ENCODE measurements at regions not wholly inside any gene's neighbourhood (a gene's known extent, or its start where the extent isn't known, plus 50 kb on each side); places are given as distances from the start of the nearest gene placed in this dataset.

DNA sequence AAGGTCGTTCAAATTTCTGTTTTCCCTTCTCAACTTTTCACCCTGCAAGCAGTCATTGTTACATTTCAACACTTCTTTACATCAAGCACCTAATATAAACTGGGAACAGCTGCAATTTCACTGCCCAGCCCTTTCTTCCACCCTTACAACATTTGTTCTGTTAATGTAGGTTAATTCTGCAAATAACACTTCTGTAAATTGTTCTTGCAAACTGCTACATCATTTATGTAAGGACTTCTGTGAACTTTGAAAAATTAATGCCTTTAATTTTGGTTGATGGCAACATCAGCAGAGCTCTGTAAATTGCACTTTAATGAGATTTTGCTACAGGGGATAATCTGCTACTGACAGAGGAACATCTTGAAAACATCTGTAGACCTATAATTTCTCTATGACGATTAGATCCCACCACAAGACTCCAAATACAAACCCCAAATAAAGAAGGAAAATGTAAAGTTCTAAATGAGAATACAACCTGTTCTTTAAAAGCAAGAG is 93.5 kb downstream of the ZIC4 start:
- Mint-ChIP-seq H3K27me3 (ENCODE audit: low read depth) (no peaks in the 10 kb centered on the region), H3K36me3 (ENCODE audit: low read depth) (no peaks in the 10 kb centered on the region), H3K4me3 (peak overlapping the region in 1 of 3 experiments; percentile 21), H3K4me1 (peaks cover 10% of the 10 kb centered on the region), H3K27ac (peak overlapping the region in 1 of 3 experiments; percentile 75), H3K9me3 (no peaks in the 10 kb centered on the region)
- TF ChIP-seq, protein P1, sequence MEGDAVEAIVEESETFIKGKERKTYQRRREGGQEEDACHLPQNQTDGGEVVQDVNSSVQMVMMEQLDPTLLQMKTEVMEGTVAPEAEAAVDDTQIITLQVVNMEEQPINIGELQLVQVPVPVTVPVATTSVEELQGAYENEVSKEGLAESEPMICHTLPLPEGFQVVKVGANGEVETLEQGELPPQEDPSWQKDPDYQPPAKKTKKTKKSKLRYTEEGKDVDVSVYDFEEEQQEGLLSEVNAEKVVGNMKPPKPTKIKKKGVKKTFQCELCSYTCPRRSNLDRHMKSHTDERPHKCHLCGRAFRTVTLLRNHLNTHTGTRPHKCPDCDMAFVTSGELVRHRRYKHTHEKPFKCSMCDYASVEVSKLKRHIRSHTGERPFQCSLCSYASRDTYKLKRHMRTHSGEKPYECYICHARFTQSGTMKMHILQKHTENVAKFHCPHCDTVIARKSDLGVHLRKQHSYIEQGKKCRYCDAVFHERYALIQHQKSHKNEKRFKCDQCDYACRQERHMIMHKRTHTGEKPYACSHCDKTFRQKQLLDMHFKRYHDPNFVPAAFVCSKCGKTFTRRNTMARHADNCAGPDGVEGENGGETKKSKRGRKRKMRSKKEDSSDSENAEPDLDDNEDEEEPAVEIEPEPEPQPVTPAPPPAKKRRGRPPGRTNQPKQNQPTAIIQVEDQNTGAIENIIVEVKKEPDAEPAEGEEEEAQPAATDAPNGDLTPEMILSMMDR (IDR thresholded peaks at IDR 0.05; ENCODE audit: unreplicated experiment in 3 of 3): no peak

DNA sequence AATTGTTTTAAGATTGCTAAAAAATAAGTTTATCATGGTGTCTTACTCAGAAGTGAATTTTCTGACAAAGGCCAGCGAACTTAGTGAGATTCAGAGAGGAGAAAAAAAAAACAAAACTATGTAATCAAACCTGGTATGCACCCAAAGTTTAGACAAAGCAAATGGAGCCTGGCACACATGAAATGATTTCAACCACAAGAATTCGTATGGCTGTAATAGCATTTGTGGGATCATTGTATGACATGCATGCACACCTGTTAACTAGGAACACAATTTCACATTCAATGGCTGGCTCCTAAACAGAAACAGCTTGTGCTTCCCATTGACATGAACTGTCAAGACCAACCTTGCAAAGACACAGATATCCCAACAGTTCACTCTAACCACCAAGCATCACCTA is 94.6 kb downstream of the ZIC4 start:
- TF ChIP-seq, protein P1 (IDR thresholded peaks at IDR 0.05; ENCODE audit: unreplicated experiment in 3 of 3): no peak
- Mint-ChIP-seq H3K27me3 (ENCODE audit: low read depth) (no peaks in the 10 kb centered on the region), H3K4me3 (no peak overlapping the region), H3K4me1 (peaks cover 10% of the 10 kb centered on the region), H3K9me3 (peaks cover 2% of the 10 kb centered on the region), H3K36me3 (ENCODE audit: low read depth) (no peaks in the 10 kb centered on the region), H3K27ac (no peak overlapping the region)

DNA sequence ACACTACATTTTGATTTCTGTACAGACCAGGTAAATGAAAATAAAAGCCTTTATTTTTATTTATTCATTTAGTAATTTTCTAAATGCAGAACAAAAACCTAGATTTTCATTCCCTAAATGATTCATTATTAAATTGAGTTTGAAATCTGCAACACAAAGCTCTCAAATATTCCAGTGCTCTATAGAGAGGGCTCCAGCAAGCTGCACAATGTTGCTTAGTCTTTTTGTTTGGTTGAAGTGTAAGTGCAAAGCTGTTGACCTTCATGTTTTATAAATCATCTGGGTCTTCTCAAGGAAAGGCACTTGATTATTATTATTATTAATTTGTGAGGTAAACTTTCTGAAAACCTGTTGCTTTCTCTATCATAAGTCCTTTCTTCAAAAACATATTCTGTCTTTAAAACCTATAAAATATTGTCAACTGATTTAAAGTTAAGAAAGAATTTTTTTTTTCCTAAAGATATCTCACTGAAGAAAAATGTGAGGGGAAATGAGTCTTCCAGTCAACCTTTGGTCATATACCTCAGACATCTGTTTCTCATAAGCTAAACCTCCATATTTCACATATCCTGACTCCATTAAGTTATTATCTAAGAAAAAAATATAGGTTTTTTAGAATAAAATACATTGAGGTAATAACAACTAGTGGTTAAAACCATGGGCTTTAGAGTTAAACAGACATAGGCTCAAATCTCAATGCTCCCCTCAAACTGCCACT is 100.7 kb downstream of the ZIC4 start:
- H3K9me3 Mint-ChIP-seq: peaks cover 2% of the 10 kb centered on the region
- no peaks in the 10 kb centered on the region for H3K27me3 Mint-ChIP-seq (ENCODE audit: low read depth)
- H3K4me1 Mint-ChIP-seq: no peaks in the 10 kb centered on the region

DNA sequence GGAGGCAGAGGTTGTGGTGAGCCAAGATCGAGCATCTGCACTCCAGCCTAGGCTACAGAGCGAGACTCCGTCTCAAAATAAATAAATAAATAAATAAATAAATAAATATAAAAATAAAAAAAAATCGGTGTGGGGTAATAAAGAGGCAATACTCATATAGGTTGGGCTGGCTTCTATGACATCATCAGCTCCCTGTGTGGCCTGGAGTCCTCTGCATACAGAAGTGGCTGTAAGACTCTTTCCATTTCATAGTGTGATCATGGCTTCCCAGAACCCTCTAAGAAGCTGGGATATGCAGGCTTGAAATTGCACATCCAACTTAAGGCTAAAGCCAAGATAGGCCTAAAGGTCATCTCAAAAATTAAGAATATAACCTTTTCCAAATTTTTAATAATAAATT is 101.6 kb downstream of the ZIC4 start:
- peaks cover under 1% of the 10 kb centered on the region for H3K4me1 Mint-ChIP-seq
- H3K27ac Mint-ChIP-seq: no peak overlapping the region
- no peak overlapping the region for H3K4me3 Mint-ChIP-seq
- H3K27me3 Mint-ChIP-seq (ENCODE audit: low read depth): no peaks in the 10 kb centered on the region
- TF ChIP-seq, protein P1 (IDR thresholded peaks at IDR 0.05; ENCODE audit: unreplicated experiment in 3 of 3): no peak
- peaks cover 2% of the 10 kb centered on the region for H3K9me3 Mint-ChIP-seq
- H3K36me3 Mint-ChIP-seq (ENCODE audit: low read depth): no peaks in the 10 kb centered on the region

More for the DNA sequence above, 100.7 kb downstream of the ZIC4 start:
- Mint-ChIP-seq H3K27ac (peak overlapping the region in 1 of 3 experiments; percentile 83), H3K36me3 (ENCODE audit: low read depth) (no peaks in the 10 kb centered on the region), H3K4me3 (no peak overlapping the region)
- TF ChIP-seq, protein P1 (IDR thresholded peaks at IDR 0.05; ENCODE audit: unreplicated experiment in 3 of 3): no peak

DNA sequence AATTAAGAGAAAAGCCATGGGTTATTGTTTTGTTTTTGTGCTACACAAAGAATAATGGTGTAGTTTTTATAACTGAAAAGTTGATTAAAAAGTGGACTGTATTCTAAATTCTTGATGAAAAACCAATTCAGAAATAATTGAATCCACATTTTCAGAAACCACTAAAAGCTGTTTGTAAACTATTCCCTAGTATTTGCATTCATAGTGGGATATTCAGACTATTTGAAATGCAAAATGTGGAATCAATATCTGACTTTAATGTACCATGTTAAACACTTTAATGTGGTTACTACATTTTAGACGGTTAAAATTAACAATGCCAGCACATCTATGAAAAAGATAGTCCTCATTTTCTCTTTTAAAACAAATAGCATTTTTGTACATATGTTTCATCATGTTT is 104.6 kb downstream of the ZIC4 start:
- no peak overlapping the region for H3K4me3 Mint-ChIP-seq
- TF ChIP-seq, protein P1 (IDR thresholded peaks at IDR 0.05; ENCODE audit: unreplicated experiment in 3 of 3): no peak
- H3K36me3 Mint-ChIP-seq (ENCODE audit: low read depth): no peaks in the 10 kb centered on the region
- H3K27me3 Mint-ChIP-seq (ENCODE audit: low read depth): no peaks in the 10 kb centered on the region
- peaks cover 17% of the 10 kb centered on the region for H3K4me1 Mint-ChIP-seq
- no peak overlapping the region for H3K27ac Mint-ChIP-seq
- no peaks in the 10 kb centered on the region for H3K9me3 Mint-ChIP-seq

DNA sequence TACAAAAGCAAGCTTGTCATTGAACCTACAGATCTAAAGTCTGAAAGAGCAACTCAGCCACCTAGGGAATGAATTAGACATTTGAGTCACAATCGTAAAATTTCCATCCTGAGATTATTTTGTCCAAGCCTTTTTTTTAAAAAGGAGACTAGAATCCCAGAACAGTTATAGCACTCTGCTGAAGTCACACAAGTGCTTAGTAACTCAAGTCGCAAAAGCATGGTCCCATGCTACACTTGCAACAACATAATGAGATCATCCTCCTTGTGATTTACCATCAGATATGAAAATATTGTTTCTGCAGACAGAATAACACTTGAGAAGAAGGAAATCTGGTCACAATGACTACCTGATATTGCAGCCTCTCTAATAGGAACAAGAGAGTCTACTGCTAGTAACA is 106.7 kb downstream of the ZIC4 start:
- Mint-ChIP-seq H3K4me3 (no peak overlapping the region), H3K4me1 (peaks cover 17% of the 10 kb centered on the region), H3K9me3 (no peaks in the 10 kb centered on the region), H3K27me3 (ENCODE audit: low read depth) (no peaks in the 10 kb centered on the region), H3K27ac (peak overlapping the region in 1 of 3 experiments; percentile 48), H3K36me3 (ENCODE audit: low read depth) (no peaks in the 10 kb centered on the region)
- TF ChIP-seq, protein P1 (IDR thresholded peaks at IDR 0.05; ENCODE audit: unreplicated experiment in 3 of 3): no peak
